AG09309 (cell line): ENCODE measurements at regions not wholly inside any gene's neighbourhood (a gene's known extent, or its start where the extent isn't known, plus 50 kb on each side); places are given as distances from the start of the nearest gene placed in this dataset.
A peak's percentile ranks its signal among the peaks of the same experiment; 100 is the strongest.

Experiments used
- DNase-seq: peaks from one replicate; pipeline ENCODE4 v3.0.0-alpha.2; 2010; ENCODE audit warnings: low read depth
- H3K4me3 ChIP-seq: 2 replicates; pipeline ENCODE4 v1.5.1; 2011; ENCODE audit warnings: mild to moderate bottlenecking, low read depth, low read length, moderate library complexity; ENCODE audit not compliant: control insufficient read depth
- CTCF ChIP-seq: IDR thresholded peaks from 2 replicates; pipeline ENCODE4 v1.5.1; 2011; ENCODE audit warnings: mild to moderate bottlenecking, low read depth, low read length, inconsistent platforms; ENCODE audit not compliant: insufficient read depth, control insufficient read depth; ENCODE audit errors: missing control alignments

GRCh38 chrX:10945498-10945897 is 165.6 kb upstream of the HCCS start:
- no peak for TF ChIP-seq CTCF
- no peak for DNase-seq
- no peak overlapping the region for H3K4me3 ChIP-seq

- no peak overlapping the region for H3K4me3 ChIP-seq
- TF ChIP-seq CTCF = no peak
- no peak for DNase-seq
These were observed 161.6 kb upstream of the HCCS start for GRCh38 chrX:10949541-10949940.

- H3K4me3 ChIP-seq = no peak overlapping the region
- DNase-seq = no peak
- no peak for TF ChIP-seq CTCF
These were observed 158.5 kb upstream of the HCCS start for GRCh38 chrX:10952619-10953018.

GRCh38 chrX:10965174-10965798 is 145.8 kb upstream of the HCCS start:
- H3K4me3 ChIP-seq = no peak overlapping the region
- no peak for DNase-seq
- no peak for TF ChIP-seq CTCF

GRCh38 chrX:10966057-10966456 is 145.1 kb upstream of the HCCS start:
- no peak overlapping the region for H3K4me3 ChIP-seq
- no peak for TF ChIP-seq CTCF
- no peak for DNase-seq

GRCh38 chrX:10971176-10971575 is 140.0 kb upstream of the HCCS start:
- no peak for TF ChIP-seq CTCF
- DNase-seq = peak; percentile 4
- H3K4me3 ChIP-seq = no peak overlapping the region

GRCh38 chrX:10971759-10972158 is 139.4 kb upstream of the HCCS start:
- no peak for TF ChIP-seq CTCF
- DNase-seq = no peak
- no peak overlapping the region for H3K4me3 ChIP-seq
